Hematopoietic multipotent progenitor cell treated with erythropoietin and hydrocortisone succinate and interleukin-3 and kit ligand, for 4 days (in vitro differentiated cells): ENCODE measurements at regions not wholly inside any gene's neighbourhood (a gene's known extent, or its start where the extent isn't known, plus 50 kb on each side); places are given as distances from the start of the nearest gene placed in this dataset.

Source experiments
- DNase-seq: peaks from one replicate; pipeline ENCODE4 v3.0.0-alpha.2; 2015

- DNase-seq: peak; percentile 22
These were observed 93.6 kb upstream of the UST start for GRCh38 chr6:148653138-148653776.

DNA sequence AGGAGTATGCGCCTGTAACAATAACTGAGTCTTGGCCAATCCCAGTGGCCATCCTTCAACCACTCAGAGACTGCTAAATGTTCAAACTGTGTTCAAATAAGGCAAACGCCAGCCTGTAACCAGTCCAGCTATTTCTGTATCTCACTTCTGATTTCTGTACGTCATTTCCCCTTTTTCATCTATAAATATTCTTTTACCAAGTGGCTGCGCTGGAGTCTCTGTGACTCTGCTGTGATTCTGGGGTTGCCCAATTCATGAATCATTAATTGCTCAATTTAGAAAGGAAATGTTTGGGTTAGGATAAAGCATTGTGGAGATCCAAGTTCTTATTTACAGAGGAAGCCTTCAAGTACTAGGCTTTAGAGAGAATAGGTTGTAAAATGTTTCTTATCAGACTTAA is 89.8 kb upstream of the UST start:
- peak; percentile 62 for DNase-seq

GRCh38 chr6:148658681-148659430 is 88.0 kb upstream of the UST start:
- no peak for DNase-seq

DNA sequence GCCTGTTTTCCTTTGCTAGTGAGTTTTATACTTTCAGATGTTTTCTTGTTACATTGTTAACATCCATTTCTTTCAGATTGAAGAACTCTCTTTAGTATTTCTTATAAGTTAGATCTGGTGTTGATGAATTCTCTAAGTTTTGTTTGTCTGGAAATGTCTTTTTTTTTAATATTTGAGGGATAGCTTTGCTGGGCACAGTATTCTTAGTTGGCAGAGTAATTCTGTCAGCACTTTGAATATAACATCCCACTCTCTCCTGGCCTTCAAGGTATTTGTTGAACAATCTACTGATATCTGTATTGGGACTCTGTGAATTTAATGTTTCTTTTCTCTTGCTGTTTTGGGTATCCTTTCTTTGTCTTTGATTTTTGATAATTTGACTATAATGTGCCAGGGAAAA is 79.4 kb upstream of the UST start:
- no peak for DNase-seq

GRCh38 chr6:148671085-148671484 is 75.7 kb upstream of the UST start:
- DNase-seq: no peak

DNA sequence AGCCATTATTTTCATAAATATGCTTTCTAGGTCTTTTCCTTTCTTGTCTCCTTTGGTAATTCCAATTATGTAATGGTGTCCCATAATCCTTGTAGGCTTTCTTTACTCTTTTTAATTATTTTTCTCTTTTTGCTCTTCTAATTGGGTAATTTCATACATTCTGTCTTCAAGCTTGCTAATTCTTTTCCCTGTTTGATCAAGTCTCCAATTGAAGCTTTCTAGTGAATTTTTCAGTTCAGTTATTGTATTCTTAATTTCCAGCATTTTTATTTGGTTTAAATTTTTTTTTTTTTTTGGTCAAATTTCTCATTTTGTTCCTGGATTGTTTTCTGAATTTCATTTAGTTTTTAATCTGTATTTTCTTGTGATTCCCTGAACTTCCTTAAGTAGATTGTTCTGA is 74.9 kb upstream of the UST start:
- no peak for DNase-seq

DNA sequence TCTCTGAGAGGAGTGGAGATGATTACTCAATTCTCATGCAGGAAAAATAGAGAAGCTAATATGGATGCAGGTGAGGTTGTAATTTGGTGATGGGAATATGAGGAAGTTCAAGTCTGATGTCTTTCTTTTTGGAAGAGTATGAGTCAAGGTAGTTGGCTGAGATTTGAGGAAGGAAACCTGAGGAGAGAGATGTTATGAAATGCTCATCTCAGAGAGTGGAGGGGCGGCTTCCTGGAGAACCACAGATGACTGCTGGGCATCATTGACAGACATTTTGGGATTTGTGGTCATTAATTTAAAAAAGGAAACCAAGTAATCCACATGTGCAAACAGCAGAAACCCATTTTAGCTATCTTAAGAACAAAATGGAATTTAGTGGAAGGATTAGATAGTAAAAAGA is 72.5 kb upstream of the UST start:
- DNase-seq: no peak

- DNase-seq: peak; percentile 52
These were observed 69.0 kb upstream of the UST start for GRCh38 chr6:148677594-148678476.

DNA sequence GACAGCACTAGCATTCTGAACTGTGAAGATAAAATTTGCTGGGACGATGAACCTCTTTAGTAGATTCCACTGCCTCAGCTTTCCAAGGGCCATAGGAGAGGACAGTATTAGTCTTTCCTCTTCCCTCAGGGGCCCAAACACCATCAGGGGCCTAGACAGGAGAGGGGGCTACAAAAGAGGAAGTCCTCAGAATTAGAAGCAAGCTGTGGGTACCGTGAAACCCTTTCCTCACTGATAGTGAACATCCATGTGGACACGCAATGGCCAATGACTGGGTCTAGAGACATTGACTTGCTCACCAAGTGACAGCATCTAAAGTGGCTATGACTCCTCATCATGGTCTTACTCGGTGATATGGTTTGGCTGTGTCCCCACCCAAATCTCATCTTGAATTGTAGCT is 68.1 kb upstream of the UST start:
- DNase-seq: peak; percentile 6

- DNase-seq: no peak
These were observed 65.2 kb upstream of the UST start for GRCh38 chr6:148681666-148682065.

GRCh38 chr6:148682252-148682651 is 64.6 kb upstream of the UST start:
- DNase-seq: no peak

- DNase-seq: peak; percentile 79
These were observed 63.8 kb upstream of the UST start for GRCh38 chr6:148682990-148683389.

DNA sequence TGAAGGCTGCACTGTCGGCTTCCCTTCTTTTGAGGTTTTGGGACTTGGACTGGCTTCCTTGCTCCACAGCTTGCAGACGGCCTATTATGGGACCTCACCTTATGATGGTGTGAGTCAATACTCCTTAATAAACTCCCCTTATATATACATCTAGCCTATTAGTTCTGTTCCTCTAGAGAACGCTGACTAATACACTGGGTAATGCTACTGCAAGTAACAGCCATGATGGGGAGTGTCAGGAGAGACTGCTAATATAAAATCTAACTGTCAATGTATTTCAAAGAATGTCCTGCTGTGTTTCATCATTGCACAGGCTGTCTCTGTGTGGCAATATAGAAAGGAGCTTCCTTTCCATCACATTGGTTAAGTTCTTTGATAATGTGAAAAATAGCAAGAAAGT is 57.7 kb upstream of the UST start:
- DNase-seq: no peak

GRCh38 chr6:148693882-148694484 is 52.8 kb upstream of the UST start:
- peak; percentile 36 for DNase-seq
